CD4-positive, CD25-positive, alpha-beta regulatory T cell (primary cell): ENCODE measurements at regions not wholly inside any gene's neighbourhood (a gene's known extent, or its start where the extent isn't known, plus 50 kb on each side); places are given as distances from the start of the nearest gene placed in this dataset.
"Not testable (repeated sequence)": the region's sequence is repeated elsewhere in the genome, so short reads cannot be mapped to it uniquely, and the experiment has no call there.

Experiments
- ATAC-seq, 2 donors: fragments of 150-1000 bp; cut with Tn5 transposase; one replicate each; pipeline ENCODE4 v1.10.0; 2021; ENCODE audit warnings: low read depth in 2 of 2, moderate number of reproducible peaks in 2 of 2, moderate library complexity in 1 of 2
- DNase-seq, 3 donors: peaks; one replicate each; pipeline versions ENCODE4 v3.0.0 to v3.0.0-alpha.2; 2012 to 2022; ENCODE audit warnings: mixed read lengths in 1 of 3
- H3K27ac ChIP-seq: one replicate; pipeline ENCODE4 v1.7.0; 2013; ENCODE audit warnings: mild to moderate bottlenecking, low read length; ENCODE audit not compliant: insufficient read depth, poor library complexity, severe bottlenecking
- H3K27me3 ChIP-seq: one replicate; pipeline ENCODE4 v1.7.0; 2013; ENCODE audit warnings: low read length; ENCODE audit not compliant: control insufficient read depth, insufficient read depth
- H3K36me3 ChIP-seq: one replicate; pipeline ENCODE4 v1.7.0; 2013; ENCODE audit warnings: mild to moderate bottlenecking, low read length, moderate library complexity; ENCODE audit not compliant: control insufficient read depth, insufficient read depth
- H3K4me1 ChIP-seq: 2 replicates; pipeline ENCODE4 v1.7.0; 2013; ENCODE audit warnings: mild to moderate bottlenecking, low read length; ENCODE audit not compliant: insufficient read depth, control insufficient read depth, poor library complexity, severe bottlenecking
- H3K4me3 ChIP-seq: one replicate; pipeline ENCODE4 v1.7.0; 2013; ENCODE audit warnings: low read depth, mild to moderate bottlenecking, low read length, moderate library complexity
- H3K9me3 ChIP-seq, 2 experiments: 1 replicate in 1 of 2; 2 replicates in 1 of 2; pipeline ENCODE4 v1.7.0; 2013; ENCODE audit warnings: low read length in 2 of 2, mild to moderate bottlenecking in 1 of 2, moderate library complexity in 1 of 2; ENCODE audit not compliant: control insufficient read depth in 2 of 2
- H3K27ac Mint-ChIP-seq, 3 donors: one replicate each; pipeline ENCODE4 v1.8.0; 2020 to 2022; ENCODE audit warnings: mild to moderate bottlenecking in 3 of 3, mixed read lengths in 3 of 3, moderate library complexity in 2 of 3
- H3K27me3 Mint-ChIP-seq: one replicate; pipeline ENCODE4 v1.8.0; 2022; ENCODE audit warnings: mild to moderate bottlenecking, mixed read lengths
- H3K36me3 Mint-ChIP-seq: one replicate; pipeline ENCODE4 v1.8.0; 2020; ENCODE audit warnings: mixed read lengths
- H3K4me1 Mint-ChIP-seq, 4 donors: one replicate each; pipeline ENCODE4 v1.8.0; 2020 to 2022; ENCODE audit warnings: mixed read lengths in 4 of 4, mild to moderate bottlenecking in 1 of 4
- H3K4me3 Mint-ChIP-seq, 4 donors: one replicate each; pipeline ENCODE4 v1.8.0; 2020 to 2022; ENCODE audit warnings: mild to moderate bottlenecking in 4 of 4, mixed read lengths in 4 of 4, moderate library complexity in 3 of 4
- H3K9me3 Mint-ChIP-seq, 7 donors: one replicate each; pipeline ENCODE4 v1.8.0; 2020 to 2022; ENCODE audit warnings: mixed read lengths in 7 of 7, mild to moderate bottlenecking in 3 of 7, moderate library complexity in 2 of 7

- Mint-ChIP-seq H3K4me3 (no peak overlapping the region), H3K4me1 (no peaks in the 10 kb centered on the region), H3K9me3 (peaks cover 0 to 11% (median 3%) of the 10 kb centered on the region in 7 donors), H3K27me3 (no peaks in the 10 kb centered on the region), H3K36me3 (no peaks in the 10 kb centered on the region), H3K27ac (no peak overlapping the region)
- Histone ChIP-seq H3K4me3 (no peak overlapping the region), H3K27me3 (no peaks in the 10 kb centered on the region), H3K36me3 (no peaks in the 10 kb centered on the region), H3K4me1 (no peaks in the 10 kb centered on the region), H3K9me3 (no peaks in the 10 kb centered on the region), H3K27ac (no peak overlapping the region)
- DNase-seq (no peak), ATAC-seq (no peak)
Observed at GRCh38 chr1:95655321-95656020, 421.5 kb downstream of the RWDD3 start.

GRCh38 chr1:95657248-95657647, 423.2 kb downstream of the RWDD3 start:
- peaks cover 0 to 11% (median 2%) of the 10 kb centered on the region in 7 donors for H3K9me3 Mint-ChIP-seq
- DNase-seq: no peak
- Histone ChIP-seq H3K9me3 (no peaks in the 10 kb centered on the region), H3K4me3 (no peak overlapping the region), H3K36me3 (no peaks in the 10 kb centered on the region), H3K27ac (no peak overlapping the region), H3K27me3 (no peaks in the 10 kb centered on the region), H3K4me1 (no peaks in the 10 kb centered on the region)
- no peaks in the 10 kb centered on the region for H3K4me1 Mint-ChIP-seq
- no peaks in the 10 kb centered on the region for H3K27me3 Mint-ChIP-seq
- no peak overlapping the region for H3K27ac Mint-ChIP-seq
- H3K4me3 Mint-ChIP-seq: no peak overlapping the region
- ATAC-seq: no peak
- H3K36me3 Mint-ChIP-seq: no peaks in the 10 kb centered on the region

GRCh38 chr1:95659166-95659565, 425.2 kb downstream of the RWDD3 start:
- H3K4me1 ChIP-seq: no peaks in the 10 kb centered on the region
- H3K27ac Mint-ChIP-seq: no peak overlapping the region
- no peaks in the 10 kb centered on the region for H3K9me3 ChIP-seq
- H3K36me3 Mint-ChIP-seq: no peaks in the 10 kb centered on the region
- peaks cover 0 to 14% (median 6%) of the 10 kb centered on the region in 7 donors for H3K9me3 Mint-ChIP-seq
- no peak for DNase-seq
- H3K27me3 ChIP-seq: no peaks in the 10 kb centered on the region
- no peak overlapping the region for H3K4me3 ChIP-seq
- H3K27ac ChIP-seq: no peak overlapping the region
- H3K4me3 Mint-ChIP-seq: no peak overlapping the region
- H3K4me1 Mint-ChIP-seq: no peaks in the 10 kb centered on the region
- no peaks in the 10 kb centered on the region for H3K36me3 ChIP-seq
- no peaks in the 10 kb centered on the region for H3K27me3 Mint-ChIP-seq
- no peak for ATAC-seq

DNA sequence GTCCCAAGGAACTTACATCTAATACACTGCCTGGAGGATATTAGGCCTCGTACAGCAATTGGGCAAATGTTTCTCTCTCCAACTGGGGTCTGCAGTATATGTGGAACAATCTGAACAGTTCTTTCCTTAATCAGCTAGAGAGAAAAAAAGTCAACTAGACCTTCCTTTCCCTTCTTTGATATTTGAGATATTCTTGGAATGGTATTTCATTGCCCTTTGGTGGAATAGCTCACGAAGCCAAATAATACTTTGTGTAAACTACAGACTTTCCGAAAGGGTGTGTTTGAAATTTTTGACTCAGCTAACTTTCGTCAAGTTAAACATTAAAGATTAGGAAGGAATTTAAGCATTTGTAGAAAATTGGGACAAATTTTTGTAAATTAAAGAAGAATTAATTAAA, 425.6 kb downstream of the RWDD3 start:
- no peaks in the 10 kb centered on the region for H3K27me3 Mint-ChIP-seq
- DNase-seq (no peak), ATAC-seq (no peak)
- no peak overlapping the region for H3K27ac Mint-ChIP-seq
- Histone ChIP-seq H3K27ac (no peak overlapping the region), H3K36me3 (no peaks in the 10 kb centered on the region), H3K27me3 (no peaks in the 10 kb centered on the region), H3K4me1 (no peaks in the 10 kb centered on the region), H3K4me3 (no peak overlapping the region), H3K9me3 (no peaks in the 10 kb centered on the region)
- H3K4me1 Mint-ChIP-seq: no peaks in the 10 kb centered on the region
- H3K9me3 Mint-ChIP-seq: peaks cover 0 to 15% (median 6%) of the 10 kb centered on the region in 7 donors
- no peak overlapping the region for H3K4me3 Mint-ChIP-seq
- H3K36me3 Mint-ChIP-seq: no peaks in the 10 kb centered on the region

DNA sequence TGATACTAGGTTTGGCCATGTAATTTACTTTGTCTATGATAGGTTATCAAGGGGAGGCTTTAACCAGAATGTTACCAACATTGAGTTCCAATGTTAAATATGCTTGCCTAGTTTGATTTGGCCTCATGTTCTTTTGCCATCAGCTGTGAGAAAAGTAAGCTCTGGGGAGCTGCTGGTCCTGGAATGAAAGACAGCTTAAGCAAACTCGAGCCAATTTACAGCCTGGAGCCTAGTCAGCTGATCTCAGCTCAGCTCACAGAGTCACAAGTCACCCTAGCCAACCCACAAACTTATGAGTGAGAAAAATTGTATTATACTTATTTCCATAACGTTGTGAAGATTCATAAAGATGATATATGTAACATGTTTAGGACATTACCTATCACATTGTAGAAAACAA, 426.7 kb downstream of the RWDD3 start:
- ATAC-seq: no peak
- Histone ChIP-seq H3K36me3 (no peaks in the 10 kb centered on the region), H3K27ac (no peak overlapping the region), H3K4me3 (no peak overlapping the region), H3K27me3 (no peaks in the 10 kb centered on the region), H3K9me3 (no peaks in the 10 kb centered on the region), H3K4me1 (no peaks in the 10 kb centered on the region)
- Mint-ChIP-seq H3K36me3 (no peaks in the 10 kb centered on the region), H3K27me3 (no peaks in the 10 kb centered on the region), H3K4me1 (no peaks in the 10 kb centered on the region), H3K4me3 (no peak overlapping the region), H3K27ac (no peak overlapping the region), H3K9me3 (peaks cover 0 to 16% (median 8%) of the 10 kb centered on the region in 7 donors)
- DNase-seq: no peak

GRCh38 chr1:95663530-95663929, 429.5 kb downstream of the RWDD3 start:
- not testable (repeated sequence) for DNase-seq, H3K36me3 Mint-ChIP-seq, ATAC-seq, H3K4me1 Mint-ChIP-seq, H3K27me3 Mint-ChIP-seq, H3K27ac Mint-ChIP-seq, H3K9me3 ChIP-seq, H3K36me3 ChIP-seq, H3K4me1 ChIP-seq, H3K27me3 ChIP-seq, H3K4me3 Mint-ChIP-seq, H3K4me3 ChIP-seq, H3K27ac ChIP-seq
- peaks cover 1 to 18% (median 12%) of the 10 kb centered on the region in 7 donors for H3K9me3 Mint-ChIP-seq

DNA sequence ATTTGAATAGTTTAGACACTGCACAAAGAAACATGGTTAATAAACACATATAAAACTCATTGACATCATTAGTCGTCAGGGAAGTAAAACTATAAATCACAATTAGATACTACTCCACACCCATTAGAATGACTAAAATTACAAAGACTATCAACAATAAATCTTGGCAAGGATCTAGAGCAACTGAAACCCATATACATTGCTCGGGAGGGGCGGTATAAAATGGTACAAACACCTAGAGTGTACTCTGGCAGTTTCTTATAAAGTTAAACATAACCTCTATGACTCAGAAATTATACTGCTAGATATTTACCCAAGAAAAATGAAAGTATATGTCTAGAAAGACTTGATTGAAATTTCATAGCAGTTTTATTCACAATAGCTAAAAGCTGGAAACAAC, 434.2 kb downstream of the RWDD3 start:
- ATAC-seq: no peak
- Mint-ChIP-seq H3K9me3 (peaks cover 3 to 14% (median 10%) of the 10 kb centered on the region in 7 donors), H3K4me1 (no peaks in the 10 kb centered on the region), H3K27me3 (no peaks in the 10 kb centered on the region), H3K36me3 (no peaks in the 10 kb centered on the region), H3K27ac (no peak overlapping the region), H3K4me3 (no peak overlapping the region)
- Histone ChIP-seq H3K9me3 (no peaks in the 10 kb centered on the region), H3K4me1 (no peaks in the 10 kb centered on the region), H3K4me3 (no peak overlapping the region), H3K27me3 (no peaks in the 10 kb centered on the region), H3K27ac (no peak overlapping the region), H3K36me3 (no peaks in the 10 kb centered on the region)
- no peak for DNase-seq

DNA sequence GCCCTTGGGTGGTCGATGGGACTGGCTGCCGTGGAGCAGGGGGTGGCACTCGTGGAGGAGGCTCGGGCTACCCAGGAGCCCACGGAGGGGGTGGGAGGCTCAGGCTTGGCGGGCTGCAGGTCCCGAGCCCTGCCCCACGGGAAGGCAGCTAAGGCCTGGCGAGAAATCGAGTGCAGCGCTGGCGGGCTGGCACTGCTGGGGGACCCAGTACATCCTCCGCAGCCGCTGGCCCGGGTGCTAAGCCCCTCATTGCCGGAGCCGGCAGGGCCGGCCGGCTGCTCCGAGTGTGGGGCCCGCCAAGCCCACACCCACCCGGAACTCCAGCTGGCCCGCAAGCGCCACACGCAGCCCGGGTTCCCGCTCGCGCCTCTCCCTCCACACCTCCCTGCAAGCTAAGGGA, 435.6 kb downstream of the RWDD3 start:
- ATAC-seq, H3K27ac ChIP-seq, H3K36me3 Mint-ChIP-seq, H3K4me1 ChIP-seq, H3K4me3 ChIP-seq, H3K36me3 ChIP-seq, H3K4me1 Mint-ChIP-seq, H3K27ac Mint-ChIP-seq, DNase-seq, H3K27me3 ChIP-seq, H3K9me3 ChIP-seq, H3K4me3 Mint-ChIP-seq, H3K27me3 Mint-ChIP-seq: not testable (repeated sequence)
- peaks cover 2 to 17% (median 10%) of the 10 kb centered on the region in 7 donors for H3K9me3 Mint-ChIP-seq
